ENCODE measurements at regions not wholly inside any gene's neighbourhood (a gene's known extent, or its start where the extent isn't known, plus 50 kb on each side); places are given as distances from the start of the nearest gene placed in this dataset.

DNA sequence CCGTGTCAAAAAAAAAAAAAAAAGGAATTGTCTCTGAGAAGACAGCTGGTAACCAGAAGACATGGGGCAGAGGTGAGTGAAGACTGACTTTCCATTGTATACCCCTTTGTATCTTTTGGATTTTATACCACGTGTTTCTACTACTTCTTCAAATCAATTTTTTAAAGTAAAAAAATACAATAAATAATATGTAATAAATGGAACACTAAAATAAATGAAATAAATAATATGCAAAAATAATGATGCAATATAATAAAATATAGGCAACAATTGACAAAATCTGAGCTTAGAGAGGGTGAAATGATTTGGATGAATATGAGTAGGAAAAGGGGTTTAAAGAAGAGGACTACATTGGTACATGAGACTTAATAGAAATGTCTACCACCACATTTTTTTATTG is 155.8 kb downstream of the IL15 start (continued):
- TF ChIP-seq, protein P1, sequence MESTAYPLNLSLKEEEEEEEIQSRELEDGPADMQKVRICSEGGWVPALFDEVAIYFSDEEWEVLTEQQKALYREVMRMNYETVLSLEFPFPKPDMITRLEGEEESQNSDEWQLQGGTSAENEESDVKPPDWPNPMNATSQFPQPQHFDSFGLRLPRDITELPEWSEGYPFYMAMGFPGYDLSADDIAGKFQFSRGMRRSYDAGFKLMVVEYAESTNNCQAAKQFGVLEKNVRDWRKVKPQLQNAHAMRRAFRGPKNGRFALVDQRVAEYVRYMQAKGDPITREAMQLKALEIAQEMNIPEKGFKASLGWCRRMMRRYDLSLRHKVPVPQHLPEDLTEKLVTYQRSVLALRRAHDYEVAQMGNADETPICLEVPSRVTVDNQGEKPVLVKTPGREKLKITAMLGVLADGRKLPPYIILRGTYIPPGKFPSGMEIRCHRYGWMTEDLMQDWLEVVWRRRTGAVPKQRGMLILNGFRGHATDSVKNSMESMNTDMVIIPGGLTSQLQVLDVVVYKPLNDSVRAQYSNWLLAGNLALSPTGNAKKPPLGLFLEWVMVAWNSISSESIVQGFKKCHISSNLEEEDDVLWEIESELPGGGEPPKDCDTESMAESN (CRISPR knock-in tag; conservative IDR thresholded peaks at IDR 0.05) = no peak

DNA sequence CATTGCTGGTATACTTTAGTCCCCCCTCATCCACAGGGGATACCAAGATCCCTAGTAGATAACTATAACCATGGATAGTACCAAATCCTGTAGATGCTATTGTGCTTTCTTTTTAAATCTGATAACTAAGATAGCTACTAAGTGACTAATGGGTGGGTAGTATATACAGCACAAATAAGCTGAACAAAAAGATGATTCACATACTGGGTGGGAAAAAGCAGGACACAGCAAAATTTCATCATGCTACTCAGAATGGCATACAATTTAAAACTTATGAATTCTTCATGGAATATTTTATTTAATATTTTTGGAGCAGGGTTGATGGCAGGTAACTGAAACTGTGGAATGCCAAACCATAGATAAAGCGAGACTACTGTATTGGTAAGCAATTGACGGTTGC is 161.6 kb downstream of the IL15 start:
- no peak overlapping the region for H3K4me2 ChIP-seq (ENCODE audit: low read depth, low read length)
- FAIRE-seq (no peak), DNase-seq (ENCODE audit: low spot score) (no peak), ATAC-seq (no peak)
- H3K4me3 ChIP-seq (replicated peaks in 1 of 3; ENCODE audit: insufficient read depth in 1 of 3, low read depth in 2 of 3, low read length in 3 of 3) = no peak overlapping the region
- in situ Hi-C loops (cut with HindIII; ENCODE audit: extremely low pct_ligation_motif_present, low pct_unique_long_range_greater_than_20kb) = no loop called here
- 8% methylated on average over 2 of the region's 2 CpGs for WGBS (ENCODE audit: low lambda C conversion rate)
- H3K79me2 ChIP-seq (ENCODE audit: insufficient read depth, low read length) = no peaks in the 10 kb centered on the region
- intact Hi-C loops (cut with micrococcal nuclease; ENCODE audit: unreplicated experiment) = no loop called here
- H3K9ac ChIP-seq (ENCODE audit: insufficient read depth, low read depth, low read length) = no peak overlapping the region
- no TSS peak for BruUV-seq (replicated peaks)
- H3K4me1 ChIP-seq (ENCODE audit: insufficient read depth, low read length) = no peaks in the 10 kb centered on the region
- H3K36me3 ChIP-seq (replicated peaks in 1 of 2; ENCODE audit: control insufficient read depth in 1 of 2, insufficient read depth in 2 of 2, low read length in 2 of 2) = no peaks in the 10 kb centered on the region
- H2AFZ ChIP-seq (ENCODE audit: low read length) = no peak overlapping the region
- no peak overlapping the region for H3K27ac ChIP-seq (ENCODE audit: extremely low read length, insufficient read depth, low read length)
- no peaks in the 10 kb centered on the region for H4K20me1 ChIP-seq (ENCODE audit: insufficient read depth, low read length)
- no peaks in the 10 kb centered on the region for H3K27me3 ChIP-seq (ENCODE audit: control insufficient read depth in 1 of 2, insufficient read depth in 2 of 2, low read length in 2 of 2)
- POLR2A ChIA-PET = no interaction called here
- CTCF ChIA-PET (ENCODE audit: low intra/inter-chr PET ratio, low total read pairs) = no interaction called here
- TF ChIP-seq, protein P2, sequence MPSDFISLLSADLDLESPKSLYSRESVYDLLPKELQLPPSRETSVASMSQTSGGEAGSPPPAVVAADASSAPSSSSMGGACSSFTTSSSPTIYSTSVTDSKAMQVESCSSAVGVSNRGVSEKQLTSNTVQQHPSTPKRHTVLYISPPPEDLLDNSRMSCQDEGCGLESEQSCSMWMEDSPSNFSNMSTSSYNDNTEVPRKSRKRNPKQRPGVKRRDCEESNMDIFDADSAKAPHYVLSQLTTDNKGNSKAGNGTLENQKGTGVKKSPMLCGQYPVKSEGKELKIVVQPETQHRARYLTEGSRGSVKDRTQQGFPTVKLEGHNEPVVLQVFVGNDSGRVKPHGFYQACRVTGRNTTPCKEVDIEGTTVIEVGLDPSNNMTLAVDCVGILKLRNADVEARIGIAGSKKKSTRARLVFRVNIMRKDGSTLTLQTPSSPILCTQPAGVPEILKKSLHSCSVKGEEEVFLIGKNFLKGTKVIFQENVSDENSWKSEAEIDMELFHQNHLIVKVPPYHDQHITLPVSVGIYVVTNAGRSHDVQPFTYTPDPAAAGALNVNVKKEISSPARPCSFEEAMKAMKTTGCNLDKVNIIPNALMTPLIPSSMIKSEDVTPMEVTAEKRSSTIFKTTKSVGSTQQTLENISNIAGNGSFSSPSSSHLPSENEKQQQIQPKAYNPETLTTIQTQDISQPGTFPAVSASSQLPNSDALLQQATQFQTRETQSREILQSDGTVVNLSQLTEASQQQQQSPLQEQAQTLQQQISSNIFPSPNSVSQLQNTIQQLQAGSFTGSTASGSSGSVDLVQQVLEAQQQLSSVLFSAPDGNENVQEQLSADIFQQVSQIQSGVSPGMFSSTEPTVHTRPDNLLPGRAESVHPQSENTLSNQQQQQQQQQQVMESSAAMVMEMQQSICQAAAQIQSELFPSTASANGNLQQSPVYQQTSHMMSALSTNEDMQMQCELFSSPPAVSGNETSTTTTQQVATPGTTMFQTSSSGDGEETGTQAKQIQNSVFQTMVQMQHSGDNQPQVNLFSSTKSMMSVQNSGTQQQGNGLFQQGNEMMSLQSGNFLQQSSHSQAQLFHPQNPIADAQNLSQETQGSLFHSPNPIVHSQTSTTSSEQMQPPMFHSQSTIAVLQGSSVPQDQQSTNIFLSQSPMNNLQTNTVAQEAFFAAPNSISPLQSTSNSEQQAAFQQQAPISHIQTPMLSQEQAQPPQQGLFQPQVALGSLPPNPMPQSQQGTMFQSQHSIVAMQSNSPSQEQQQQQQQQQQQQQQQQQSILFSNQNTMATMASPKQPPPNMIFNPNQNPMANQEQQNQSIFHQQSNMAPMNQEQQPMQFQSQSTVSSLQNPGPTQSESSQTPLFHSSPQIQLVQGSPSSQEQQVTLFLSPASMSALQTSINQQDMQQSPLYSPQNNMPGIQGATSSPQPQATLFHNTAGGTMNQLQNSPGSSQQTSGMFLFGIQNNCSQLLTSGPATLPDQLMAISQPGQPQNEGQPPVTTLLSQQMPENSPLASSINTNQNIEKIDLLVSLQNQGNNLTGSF (CRISPR knock-in tag; IDR thresholded peaks at IDR 0.05) = no peak
- no peak for TF ChIP-seq ZIK1 (CRISPR knock-in tag; IDR thresholded peaks at IDR 0.05; ENCODE audit: borderline replicate concordance, low read depth)
- TF ChIP-seq SRSF1 (optimal IDR thresholded peaks at IDR 0.05; ENCODE audit: low read depth, low read length) = no peak
- no peak for TF ChIP-seq NFKBIZ (CRISPR knock-in tag; IDR thresholded peaks at IDR 0.05)
- TF ChIP-seq, protein P3, sequence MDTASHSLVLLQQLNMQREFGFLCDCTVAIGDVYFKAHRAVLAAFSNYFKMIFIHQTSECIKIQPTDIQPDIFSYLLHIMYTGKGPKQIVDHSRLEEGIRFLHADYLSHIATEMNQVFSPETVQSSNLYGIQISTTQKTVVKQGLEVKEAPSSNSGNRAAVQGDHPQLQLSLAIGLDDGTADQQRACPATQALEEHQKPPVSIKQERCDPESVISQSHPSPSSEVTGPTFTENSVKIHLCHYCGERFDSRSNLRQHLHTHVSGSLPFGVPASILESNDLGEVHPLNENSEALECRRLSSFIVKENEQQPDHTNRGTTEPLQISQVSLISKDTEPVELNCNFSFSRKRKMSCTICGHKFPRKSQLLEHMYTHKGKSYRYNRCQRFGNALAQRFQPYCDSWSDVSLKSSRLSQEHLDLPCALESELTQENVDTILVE (CRISPR knock-in tag; IDR thresholded peaks at IDR 0.05) = no peak
- TF ChIP-seq, protein P4, sequence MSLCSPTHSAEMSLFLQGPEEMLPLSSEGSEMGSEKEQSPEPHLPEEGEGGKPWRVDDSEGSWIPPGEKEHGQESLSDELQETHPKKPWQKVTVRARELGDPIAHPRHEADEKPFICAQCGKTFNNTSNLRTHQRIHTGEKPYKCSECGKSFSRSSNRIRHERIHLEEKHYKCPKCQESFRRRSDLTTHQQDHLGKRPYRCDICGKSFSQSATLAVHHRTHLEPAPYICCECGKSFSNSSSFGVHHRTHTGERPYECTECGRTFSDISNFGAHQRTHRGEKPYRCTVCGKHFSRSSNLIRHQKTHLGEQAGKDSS (CRISPR knock-in tag; IDR thresholded peaks at IDR 0.05; ENCODE audit: borderline replicate concordance, low read depth) = no peak
- no peaks in the 10 kb centered on the region for H3K9me3 ChIP-seq (ENCODE audit: low read length)
